ENCODE measurements at regions not wholly inside any gene's neighbourhood (a gene's known extent, or its start where the extent isn't known, plus 50 kb on each side); places are given as distances from the start of the nearest gene placed in this dataset.
A peak's percentile ranks its signal among the peaks of the same experiment; 100 is the strongest.

DNA sequence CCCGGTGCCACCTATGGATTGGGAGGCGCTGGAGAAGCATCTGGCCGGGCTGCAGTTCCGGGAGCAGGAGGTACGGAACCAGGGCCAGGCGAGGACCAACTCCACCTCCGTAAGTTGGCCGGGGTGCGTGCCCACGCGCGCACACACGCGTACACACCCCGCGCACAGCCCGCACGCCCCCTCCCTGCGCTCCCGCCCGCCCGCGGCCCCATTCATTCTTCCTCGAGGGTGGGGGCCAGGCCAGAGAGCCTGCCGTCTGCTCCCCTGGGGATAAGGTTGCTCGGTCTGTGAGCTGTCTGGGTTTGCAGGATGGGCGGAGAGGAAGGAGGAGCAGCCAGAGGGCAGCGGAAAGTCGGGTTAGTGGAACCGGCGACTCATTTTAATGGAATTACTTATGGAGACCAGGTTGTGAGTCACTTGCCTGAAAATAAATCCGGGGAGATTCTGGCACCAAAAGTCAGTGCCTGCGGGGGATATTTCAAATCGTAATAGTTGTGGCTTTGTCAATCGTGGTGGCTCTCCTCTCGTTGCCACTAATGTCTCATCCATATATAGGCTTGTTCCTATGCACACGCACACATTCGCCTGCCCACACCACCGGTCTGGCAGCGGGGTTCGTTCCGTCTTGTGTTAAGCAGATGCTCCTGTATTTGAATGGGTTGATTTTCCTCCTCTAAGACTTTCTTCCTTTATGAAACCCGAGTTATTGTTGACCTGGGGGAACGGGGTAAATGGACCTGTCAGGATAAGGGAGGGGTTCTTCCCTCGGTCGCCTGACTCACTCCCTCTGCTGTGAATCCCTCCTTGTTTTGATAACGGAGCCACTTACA lies 223.4 kb upstream of the IL12A start:
- peak; percentile 67 for DNase-seq
- Histone ChIP-seq H3K4me1 (peaks cover 4% of the 10 kb centered on the region), H3K4me3 (peak overlapping the region; percentile 55), H3K27me3 (peaks cover 7% of the 10 kb centered on the region), H3K36me3 (no peaks in the 10 kb centered on the region), H3K9me3 (no peaks in the 10 kb centered on the region), H3K9ac (ENCODE audit: low read depth in 2 of 2, low read length in 2 of 2) (peak overlapping the region; percentile 43 to 88), H3K27ac (peak overlapping the region; percentile 88)
- intact Hi-C loops (cut with DNase I): no loop called here
- TF ChIP-seq, protein P1, sequence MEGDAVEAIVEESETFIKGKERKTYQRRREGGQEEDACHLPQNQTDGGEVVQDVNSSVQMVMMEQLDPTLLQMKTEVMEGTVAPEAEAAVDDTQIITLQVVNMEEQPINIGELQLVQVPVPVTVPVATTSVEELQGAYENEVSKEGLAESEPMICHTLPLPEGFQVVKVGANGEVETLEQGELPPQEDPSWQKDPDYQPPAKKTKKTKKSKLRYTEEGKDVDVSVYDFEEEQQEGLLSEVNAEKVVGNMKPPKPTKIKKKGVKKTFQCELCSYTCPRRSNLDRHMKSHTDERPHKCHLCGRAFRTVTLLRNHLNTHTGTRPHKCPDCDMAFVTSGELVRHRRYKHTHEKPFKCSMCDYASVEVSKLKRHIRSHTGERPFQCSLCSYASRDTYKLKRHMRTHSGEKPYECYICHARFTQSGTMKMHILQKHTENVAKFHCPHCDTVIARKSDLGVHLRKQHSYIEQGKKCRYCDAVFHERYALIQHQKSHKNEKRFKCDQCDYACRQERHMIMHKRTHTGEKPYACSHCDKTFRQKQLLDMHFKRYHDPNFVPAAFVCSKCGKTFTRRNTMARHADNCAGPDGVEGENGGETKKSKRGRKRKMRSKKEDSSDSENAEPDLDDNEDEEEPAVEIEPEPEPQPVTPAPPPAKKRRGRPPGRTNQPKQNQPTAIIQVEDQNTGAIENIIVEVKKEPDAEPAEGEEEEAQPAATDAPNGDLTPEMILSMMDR (IDR thresholded peaks at IDR 0.05): no peak

DNA sequence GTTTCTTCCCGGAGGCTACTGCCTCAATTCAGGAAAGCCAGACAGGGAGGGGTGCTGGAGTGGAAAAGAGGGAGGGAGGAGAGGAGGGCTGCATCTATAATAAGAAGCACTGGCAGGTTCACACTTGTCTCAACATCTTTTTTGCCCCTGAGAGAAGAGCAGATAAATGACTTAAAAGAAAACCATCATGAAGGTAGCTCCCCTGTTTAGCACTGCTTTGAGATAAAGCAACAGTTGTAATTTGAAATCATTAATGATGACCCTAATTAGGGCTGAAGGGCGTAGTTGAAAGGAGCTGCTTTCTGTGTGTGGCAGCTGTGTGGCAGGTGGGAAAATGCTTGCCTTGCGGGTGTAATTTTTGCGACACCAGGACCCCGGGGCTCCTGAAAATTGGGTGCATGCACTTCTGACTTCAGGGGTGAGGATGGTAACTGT lies 222.8 kb upstream of the IL12A start:
- no peak for DNase-seq
- Histone ChIP-seq H3K9ac (ENCODE audit: low read depth in 2 of 2, low read length in 2 of 2) (peak overlapping the region in 1 of 2 donors; percentile 43), H3K4me1 (peaks cover 4% of the 10 kb centered on the region), H3K27ac (peak overlapping the region; percentile 88), H3K4me3 (peak overlapping the region; percentile 55), H3K36me3 (no peaks in the 10 kb centered on the region), H3K9me3 (no peaks in the 10 kb centered on the region), H3K27me3 (peaks cover 7% of the 10 kb centered on the region)
- intact Hi-C loops (cut with DNase I): no loop called here
- TF ChIP-seq, protein P1 (IDR thresholded peaks at IDR 0.05): no peak

DNA sequence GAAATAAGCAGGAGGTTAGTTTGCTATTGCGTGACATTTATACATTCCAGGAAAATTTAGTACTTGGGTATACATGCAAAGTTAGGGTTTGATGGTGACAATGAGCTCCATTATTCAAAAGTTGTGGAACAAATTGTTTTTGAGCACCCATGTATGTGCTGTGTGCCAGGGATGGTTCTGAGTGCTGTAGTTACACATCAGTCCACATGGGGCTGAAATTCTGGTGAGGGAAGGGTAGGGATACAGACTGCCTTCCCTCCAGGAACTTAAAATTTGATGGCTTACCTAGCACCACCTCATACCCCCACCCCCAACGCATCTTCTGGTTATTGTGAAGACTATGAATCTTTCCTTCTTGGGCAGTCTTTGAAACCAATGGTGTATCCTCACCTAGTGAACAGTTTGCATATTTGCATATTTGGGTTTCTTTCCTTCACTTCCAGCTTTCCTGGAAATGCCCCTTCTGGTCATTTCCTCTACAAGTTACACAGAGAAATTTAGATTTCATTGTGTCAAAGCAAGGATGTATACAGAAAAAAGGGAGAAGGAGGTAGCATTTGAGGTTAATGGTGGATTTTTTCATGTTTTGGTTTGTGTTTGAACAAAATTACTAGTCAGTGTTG lies 222.0 kb upstream of the IL12A start:
- Histone ChIP-seq H3K4me3 (no peak overlapping the region), H3K27ac (no peak overlapping the region), H3K9ac (ENCODE audit: low read depth in 2 of 2, low read length in 2 of 2) (no peak overlapping the region), H3K27me3 (peaks cover 7% of the 10 kb centered on the region), H3K36me3 (no peaks in the 10 kb centered on the region), H3K4me1 (peaks cover 4% of the 10 kb centered on the region), H3K9me3 (no peaks in the 10 kb centered on the region)
- DNase-seq: no peak
- TF ChIP-seq, protein P1 (IDR thresholded peaks at IDR 0.05): peak; percentile 32
- intact Hi-C loops (cut with DNase I): no loop called here

DNA sequence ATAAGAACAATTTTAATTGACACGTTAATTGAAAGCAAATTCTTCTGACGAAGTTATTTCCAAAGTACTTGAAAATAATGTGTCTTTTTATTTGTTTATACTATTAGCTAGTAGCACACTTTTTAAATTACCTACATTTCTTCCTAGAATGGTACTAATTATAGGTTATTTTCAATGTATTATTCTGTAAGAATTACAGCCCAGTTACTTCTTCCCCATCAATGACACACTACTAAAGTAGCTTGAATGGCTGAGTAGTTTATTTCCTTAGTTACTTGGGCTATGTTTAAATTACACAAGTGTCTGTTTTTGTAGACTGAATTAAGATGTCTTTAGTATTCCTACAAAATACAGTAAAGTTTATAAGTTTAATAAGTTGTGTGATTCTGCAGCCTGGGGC lies 217.6 kb upstream of the IL12A start:
- Histone ChIP-seq H3K4me1 (no peaks in the 10 kb centered on the region), H3K27me3 (no peaks in the 10 kb centered on the region), H3K9me3 (no peaks in the 10 kb centered on the region), H3K27ac (no peak overlapping the region), H3K4me3 (no peak overlapping the region), H3K9ac (ENCODE audit: low read depth in 2 of 2, low read length in 2 of 2) (no peak overlapping the region), H3K36me3 (no peaks in the 10 kb centered on the region)
- intact Hi-C loops (cut with DNase I): no loop called here
- DNase-seq: no peak
- TF ChIP-seq, protein P1 (IDR thresholded peaks at IDR 0.05): no peak

DNA sequence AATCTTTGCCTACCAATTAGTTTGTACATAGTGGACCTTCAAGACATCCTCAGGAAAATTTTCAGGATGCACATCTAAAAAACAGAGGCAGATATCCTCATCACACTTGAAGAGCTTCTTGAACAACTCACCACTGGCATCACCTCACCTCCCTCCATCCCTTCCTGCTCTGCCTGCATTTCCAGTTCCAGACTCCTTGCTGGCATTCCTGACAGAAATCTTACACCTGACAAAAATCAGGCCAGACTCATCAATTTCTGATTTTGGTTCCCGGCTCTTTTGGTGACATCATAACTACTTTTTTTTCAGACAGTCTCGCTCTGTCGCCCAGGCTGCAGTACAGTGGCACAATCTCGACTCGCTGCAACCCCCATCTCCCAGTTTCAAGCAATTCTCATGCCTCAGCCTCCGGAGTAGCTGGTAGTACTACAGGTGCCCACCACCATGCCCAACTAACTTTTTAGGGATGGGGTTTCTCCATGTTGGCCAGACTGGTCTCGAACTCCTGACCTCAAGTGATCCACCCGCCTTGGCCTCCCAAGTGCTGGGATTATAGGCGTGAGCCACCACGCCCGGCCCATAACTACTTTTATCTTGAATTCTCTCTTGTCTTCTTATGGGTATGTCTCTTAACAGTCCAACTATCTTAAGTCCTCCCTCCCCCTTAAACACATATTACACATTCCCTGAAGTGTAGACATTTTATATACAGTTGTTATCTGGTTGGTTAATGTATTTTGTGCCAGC lies 216.6 kb upstream of the IL12A start:
- Histone ChIP-seq H3K9me3 (no peaks in the 10 kb centered on the region), H3K27ac (no peak overlapping the region), H3K27me3 (no peaks in the 10 kb centered on the region), H3K4me1 (no peaks in the 10 kb centered on the region), H3K9ac (ENCODE audit: low read depth in 2 of 2, low read length in 2 of 2) (no peak overlapping the region), H3K36me3 (no peaks in the 10 kb centered on the region), H3K4me3 (no peak overlapping the region)
- no peak for DNase-seq
- intact Hi-C loops (cut with DNase I): no loop called here
- TF ChIP-seq, protein P1 (IDR thresholded peaks at IDR 0.05): no peak

All from colonic mucosa (tissue), 4 donors.